ENCODE measurements at regions not wholly inside any gene's neighbourhood (a gene's known extent, or its start where the extent isn't known, plus 50 kb on each side); places are given as distances from the start of the nearest gene placed in this dataset.

- Mint-ChIP-seq H3K4me1 (ENCODE audit: low read depth in 2 of 2) (no peaks in the 10 kb centered on the region), H3K36me3 (ENCODE audit: insufficient read depth) (no peaks in the 10 kb centered on the region), H3K4me3 (no peak overlapping the region), H3K27ac (no peak overlapping the region), H3K9me3 (peaks cover 2 to 5% of the 10 kb centered on the region in 2 donors), H3K27me3 (no peaks in the 10 kb centered on the region)
- no peak for DNase-seq
- no peak for ATAC-seq (replicated peaks)
Measured at GRCh38 chr1:187310038-187310631, 481.4 kb downstream of the PLA2G4A start.

GRCh38 chr1:187313115-187313514, 484.4 kb downstream of the PLA2G4A start:
- H3K27ac Mint-ChIP-seq = no peak overlapping the region
- peaks cover 0 to 6% of the 10 kb centered on the region in 2 donors for H3K9me3 Mint-ChIP-seq
- ATAC-seq (replicated peaks) = no peak
- H3K4me1 Mint-ChIP-seq (ENCODE audit: low read depth in 2 of 2) = no peaks in the 10 kb centered on the region
- H3K27me3 Mint-ChIP-seq = no peaks in the 10 kb centered on the region
- DNase-seq = no peak
- no peaks in the 10 kb centered on the region for H3K36me3 Mint-ChIP-seq (ENCODE audit: insufficient read depth)
- H3K4me3 Mint-ChIP-seq = no peak overlapping the region

GRCh38 chr1:187326557-187326956, 497.8 kb downstream of the PLA2G4A start:
- Mint-ChIP-seq H3K27ac (no peak overlapping the region), H3K27me3 (no peaks in the 10 kb centered on the region), H3K9me3 (peaks cover 0 to 9% of the 10 kb centered on the region in 2 donors), H3K4me1 (ENCODE audit: low read depth in 2 of 2) (no peaks in the 10 kb centered on the region), H3K36me3 (ENCODE audit: insufficient read depth) (no peaks in the 10 kb centered on the region), H3K4me3 (no peak overlapping the region)
- ATAC-seq (replicated peaks) (no peak), DNase-seq (no peak)

GRCh38 chr1:187336441-187337168, 507.9 kb downstream of the PLA2G4A start:
- no peaks in the 10 kb centered on the region for H3K4me1 Mint-ChIP-seq (ENCODE audit: low read depth in 2 of 2)
- H3K4me3 Mint-ChIP-seq = no peak overlapping the region
- no peaks in the 10 kb centered on the region for H3K36me3 Mint-ChIP-seq (ENCODE audit: insufficient read depth)
- H3K27ac Mint-ChIP-seq = no peak overlapping the region
- DNase-seq (no peak), ATAC-seq (replicated peaks) (no peak)
- H3K27me3 Mint-ChIP-seq = no peaks in the 10 kb centered on the region
- H3K9me3 Mint-ChIP-seq = peaks cover 0 to 16% of the 10 kb centered on the region in 2 donors

GRCh38 chr1:187338762-187339412, 510.1 kb downstream of the PLA2G4A start:
- H3K4me1 Mint-ChIP-seq (ENCODE audit: low read depth in 2 of 2) = no peaks in the 10 kb centered on the region
- H3K9me3 Mint-ChIP-seq = peaks cover 0 to 16% of the 10 kb centered on the region in 2 donors
- no peak for ATAC-seq (replicated peaks)
- no peaks in the 10 kb centered on the region for H3K27me3 Mint-ChIP-seq
- no peak for DNase-seq
- H3K27ac Mint-ChIP-seq = no peak overlapping the region
- H3K36me3 Mint-ChIP-seq (ENCODE audit: insufficient read depth) = no peaks in the 10 kb centered on the region
- H3K4me3 Mint-ChIP-seq = no peak overlapping the region

- no peak for DNase-seq
- peaks cover 0 to 16% of the 10 kb centered on the region in 2 donors for H3K9me3 Mint-ChIP-seq
- no peak overlapping the region for H3K4me3 Mint-ChIP-seq
- no peaks in the 10 kb centered on the region for H3K4me1 Mint-ChIP-seq (ENCODE audit: low read depth in 2 of 2)
- ATAC-seq (replicated peaks) = no peak
- no peaks in the 10 kb centered on the region for H3K36me3 Mint-ChIP-seq (ENCODE audit: insufficient read depth)
- no peaks in the 10 kb centered on the region for H3K27me3 Mint-ChIP-seq
- no peak overlapping the region for H3K27ac Mint-ChIP-seq
Measured at GRCh38 chr1:187342495-187342894, 513.7 kb downstream of the PLA2G4A start.

- Mint-ChIP-seq H3K36me3 (ENCODE audit: insufficient read depth) (no peaks in the 10 kb centered on the region), H3K4me3 (no peak overlapping the region), H3K4me1 (ENCODE audit: low read depth in 2 of 2) (no peaks in the 10 kb centered on the region), H3K27me3 (no peaks in the 10 kb centered on the region), H3K27ac (no peak overlapping the region), H3K9me3 (peaks cover 15 to 18% of the 10 kb centered on the region in 2 donors)
- no peak for DNase-seq
- no peak for ATAC-seq (replicated peaks)
Measured at GRCh38 chr1:187374082-187374481, 545.3 kb downstream of the PLA2G4A start.

- H3K27me3 Mint-ChIP-seq = no peaks in the 10 kb centered on the region
- H3K4me1 Mint-ChIP-seq (ENCODE audit: low read depth in 2 of 2) = no peaks in the 10 kb centered on the region
- no peak for DNase-seq
- no peaks in the 10 kb centered on the region for H3K36me3 Mint-ChIP-seq (ENCODE audit: insufficient read depth)
- no peak overlapping the region for H3K27ac Mint-ChIP-seq
- H3K9me3 Mint-ChIP-seq = peaks cover 19 to 22% of the 10 kb centered on the region in 2 donors
- H3K4me3 Mint-ChIP-seq = no peak overlapping the region
- ATAC-seq (replicated peaks) = no peak
Measured at GRCh38 chr1:187374742-187375141, 546.0 kb downstream of the PLA2G4A start.

- H3K36me3 Mint-ChIP-seq (ENCODE audit: insufficient read depth) = no peaks in the 10 kb centered on the region
- ATAC-seq (replicated peaks) = no peak
- no peaks in the 10 kb centered on the region for H3K27me3 Mint-ChIP-seq
- H3K4me3 Mint-ChIP-seq = no peak overlapping the region
- H3K27ac Mint-ChIP-seq = no peak overlapping the region
- no peak for DNase-seq
- peaks cover 9 to 10% of the 10 kb centered on the region in 2 donors for H3K9me3 Mint-ChIP-seq
- H3K4me1 Mint-ChIP-seq (ENCODE audit: low read depth in 2 of 2) = no peaks in the 10 kb centered on the region
Measured at GRCh38 chr1:187383366-187383765, 554.6 kb downstream of the PLA2G4A start.

GRCh38 chr1:187384504-187384903, 555.8 kb downstream of the PLA2G4A start:
- H3K9me3 Mint-ChIP-seq = peaks cover 5 to 6% of the 10 kb centered on the region in 2 donors
- no peaks in the 10 kb centered on the region for H3K36me3 Mint-ChIP-seq (ENCODE audit: insufficient read depth)
- DNase-seq (no peak), ATAC-seq (replicated peaks) (no peak)
- no peaks in the 10 kb centered on the region for H3K27me3 Mint-ChIP-seq
- H3K27ac Mint-ChIP-seq = no peak overlapping the region
- no peak overlapping the region for H3K4me3 Mint-ChIP-seq
- no peaks in the 10 kb centered on the region for H3K4me1 Mint-ChIP-seq (ENCODE audit: low read depth in 2 of 2)

GRCh38 chr1:187390215-187390818, 561.6 kb downstream of the PLA2G4A start:
- ATAC-seq (replicated peaks) (no peak), DNase-seq (no peak)
- H3K4me1 Mint-ChIP-seq (ENCODE audit: low read depth in 2 of 2) = no peaks in the 10 kb centered on the region
- H3K27me3 Mint-ChIP-seq = no peaks in the 10 kb centered on the region
- H3K36me3 Mint-ChIP-seq (ENCODE audit: insufficient read depth) = no peaks in the 10 kb centered on the region
- H3K27ac Mint-ChIP-seq = no peak overlapping the region
- H3K9me3 Mint-ChIP-seq = no peaks in the 10 kb centered on the region
- no peak overlapping the region for H3K4me3 Mint-ChIP-seq

- H3K27ac Mint-ChIP-seq = no peak overlapping the region
- ATAC-seq (replicated peaks) (no peak), DNase-seq (no peak)
- H3K9me3 Mint-ChIP-seq = peaks cover 4 to 8% of the 10 kb centered on the region in 2 donors
- H3K4me1 Mint-ChIP-seq (ENCODE audit: low read depth in 2 of 2) = no peaks in the 10 kb centered on the region
- no peaks in the 10 kb centered on the region for H3K36me3 Mint-ChIP-seq (ENCODE audit: insufficient read depth)
- H3K4me3 Mint-ChIP-seq = no peak overlapping the region
- no peaks in the 10 kb centered on the region for H3K27me3 Mint-ChIP-seq
Measured at GRCh38 chr1:187396226-187396625, 567.5 kb downstream of the PLA2G4A start.

- DNase-seq = no peak
- no peaks in the 10 kb centered on the region for H3K27me3 Mint-ChIP-seq
- ATAC-seq (replicated peaks) = no peak
- H3K4me1 Mint-ChIP-seq (ENCODE audit: low read depth in 2 of 2) = no peaks in the 10 kb centered on the region
- no peaks in the 10 kb centered on the region for H3K36me3 Mint-ChIP-seq (ENCODE audit: insufficient read depth)
- H3K4me3 Mint-ChIP-seq = no peak overlapping the region
- no peak overlapping the region for H3K27ac Mint-ChIP-seq
- peaks cover 4 to 8% of the 10 kb centered on the region in 2 donors for H3K9me3 Mint-ChIP-seq
Measured at GRCh38 chr1:187396929-187397796, 568.4 kb downstream of the PLA2G4A start.
